Activated T-cell treated with anti-CD3 and anti-CD28 coated beads, Interleukin-2, amount 50 U/mL, for 72 hours (primary cell): ENCODE measurements at regions not wholly inside any gene's neighbourhood (a gene's known extent, or its start where the extent isn't known, plus 50 kb on each side); places are given as distances from the start of the nearest gene placed in this dataset.

Experiments used
- ATAC-seq, 2 donors: fragments of 150-1000 bp; cut with Tn5 transposase; replicated peaks in 1 of 2; 2 replicates each; pipeline ENCODE4 v1.10.0; 2021; ENCODE audit warnings: moderate library complexity in 2 of 2, mild to moderate bottlenecking in 1 of 2
- DNase-seq, 2 donors: peaks; one replicate each; pipeline ENCODE4 v3.0.0; 2021 to 2022; ENCODE audit warnings: mixed read lengths in 1 of 2
- H3K27ac Mint-ChIP-seq: one replicate; pipeline ENCODE4 v1.8.0; 2022; ENCODE audit warnings: mild to moderate bottlenecking, moderate library complexity, mixed read lengths
- H3K27me3 Mint-ChIP-seq: one replicate; pipeline ENCODE4 v1.8.0; 2022; ENCODE audit warnings: low read depth, mixed read lengths
- H3K36me3 Mint-ChIP-seq, 2 donors: one replicate each; pipeline ENCODE4 v1.8.0; 2022; ENCODE audit warnings: mixed read lengths in 2 of 2, mild to moderate bottlenecking in 1 of 2; ENCODE audit not compliant: insufficient read depth in 2 of 2
- H3K4me1 Mint-ChIP-seq: one replicate; pipeline ENCODE4 v1.8.0; 2022; ENCODE audit warnings: low read depth, mixed read lengths
- H3K4me3 Mint-ChIP-seq, 2 donors: one replicate each; pipeline ENCODE4 v1.8.0; 2022; ENCODE audit warnings: mild to moderate bottlenecking in 2 of 2, mixed read lengths in 2 of 2, moderate library complexity in 2 of 2
- H3K9me3 Mint-ChIP-seq, 2 donors: one replicate each; pipeline ENCODE4 v1.8.0; 2022; ENCODE audit warnings: mixed read lengths in 2 of 2

- Mint-ChIP-seq H3K9me3 (peaks cover 0 to 1% of the 10 kb centered on the region in 2 donors), H3K36me3 (no peaks in the 10 kb centered on the region), H3K4me3 (no peak overlapping the region), H3K27me3 (no peaks in the 10 kb centered on the region), H3K4me1 (no peaks in the 10 kb centered on the region), H3K27ac (no peak overlapping the region)
- no peak for ATAC-seq
- DNase-seq = no peak
Measured at GRCh38 chr9:13430368-13431221, 151.1 kb upstream of the MPDZ start.

- Mint-ChIP-seq H3K36me3 (no peaks in the 10 kb centered on the region), H3K9me3 (no peaks in the 10 kb centered on the region), H3K4me1 (no peaks in the 10 kb centered on the region), H3K27ac (no peak overlapping the region), H3K4me3 (no peak overlapping the region), H3K27me3 (no peaks in the 10 kb centered on the region)
- DNase-seq = no peak
- no peak for ATAC-seq
Measured at GRCh38 chr9:13429301-13430190, 150.1 kb upstream of the MPDZ start.

GRCh38 chr9:13428766-13429165 is 149.3 kb upstream of the MPDZ start:
- ATAC-seq (no peak), DNase-seq (no peak)
- H3K36me3 Mint-ChIP-seq = no peaks in the 10 kb centered on the region
- H3K27ac Mint-ChIP-seq = no peak overlapping the region
- H3K4me1 Mint-ChIP-seq = no peaks in the 10 kb centered on the region
- H3K4me3 Mint-ChIP-seq = no peak overlapping the region
- H3K27me3 Mint-ChIP-seq = no peaks in the 10 kb centered on the region
- no peaks in the 10 kb centered on the region for H3K9me3 Mint-ChIP-seq

GRCh38 chr9:13427587-13427986 is 148.1 kb upstream of the MPDZ start:
- H3K36me3 Mint-ChIP-seq = no peaks in the 10 kb centered on the region
- H3K4me3 Mint-ChIP-seq = no peak overlapping the region
- no peaks in the 10 kb centered on the region for H3K27me3 Mint-ChIP-seq
- ATAC-seq = no peak
- DNase-seq = no peak
- H3K4me1 Mint-ChIP-seq = no peaks in the 10 kb centered on the region
- no peak overlapping the region for H3K27ac Mint-ChIP-seq
- no peaks in the 10 kb centered on the region for H3K9me3 Mint-ChIP-seq

GRCh38 chr9:13426606-13427005 is 147.1 kb upstream of the MPDZ start:
- no peaks in the 10 kb centered on the region for H3K9me3 Mint-ChIP-seq
- H3K4me1 Mint-ChIP-seq = no peaks in the 10 kb centered on the region
- no peaks in the 10 kb centered on the region for H3K36me3 Mint-ChIP-seq
- no peak overlapping the region for H3K27ac Mint-ChIP-seq
- H3K4me3 Mint-ChIP-seq = no peak overlapping the region
- ATAC-seq (no peak), DNase-seq (no peak)
- H3K27me3 Mint-ChIP-seq = no peaks in the 10 kb centered on the region

GRCh38 chr9:13424872-13425271 is 145.4 kb upstream of the MPDZ start:
- H3K4me3 Mint-ChIP-seq = no peak overlapping the region
- no peaks in the 10 kb centered on the region for H3K27me3 Mint-ChIP-seq
- H3K27ac Mint-ChIP-seq = no peak overlapping the region
- no peak for DNase-seq
- H3K9me3 Mint-ChIP-seq = no peaks in the 10 kb centered on the region
- no peaks in the 10 kb centered on the region for H3K4me1 Mint-ChIP-seq
- H3K36me3 Mint-ChIP-seq = no peaks in the 10 kb centered on the region
- ATAC-seq = no peak

GRCh38 chr9:13424204-13424603 is 144.7 kb upstream of the MPDZ start:
- no peak for ATAC-seq
- Mint-ChIP-seq H3K4me1 (no peaks in the 10 kb centered on the region), H3K9me3 (no peaks in the 10 kb centered on the region), H3K4me3 (no peak overlapping the region), H3K36me3 (no peaks in the 10 kb centered on the region), H3K27me3 (no peaks in the 10 kb centered on the region), H3K27ac (no peak overlapping the region)
- no peak for DNase-seq

- no peaks in the 10 kb centered on the region for H3K27me3 Mint-ChIP-seq
- H3K36me3 Mint-ChIP-seq = no peaks in the 10 kb centered on the region
- DNase-seq (no peak), ATAC-seq (no peak)
- H3K27ac Mint-ChIP-seq = no peak overlapping the region
- no peak overlapping the region for H3K4me3 Mint-ChIP-seq
- peaks cover 0 to 2% of the 10 kb centered on the region in 2 donors for H3K9me3 Mint-ChIP-seq
- no peaks in the 10 kb centered on the region for H3K4me1 Mint-ChIP-seq
Measured at GRCh38 chr9:13414349-13414748, 134.9 kb upstream of the MPDZ start.

GRCh38 chr9:13412331-13412730 is 132.8 kb upstream of the MPDZ start:
- H3K36me3 Mint-ChIP-seq = no peaks in the 10 kb centered on the region

GRCh38 chr9:13411791-13412190 is 132.3 kb upstream of the MPDZ start:
- Mint-ChIP-seq H3K27ac (no peak overlapping the region), H3K27me3 (no peaks in the 10 kb centered on the region), H3K4me1 (no peaks in the 10 kb centered on the region), H3K36me3 (no peaks in the 10 kb centered on the region), H3K4me3 (no peak overlapping the region), H3K9me3 (peaks cover 2% of the 10 kb centered on the region in 2 donors)
- DNase-seq (no peak), ATAC-seq (no peak)

More at GRCh38 chr9:13412331-13412730, 132.8 kb upstream of the MPDZ start:
- no peak overlapping the region for H3K27ac Mint-ChIP-seq
- ATAC-seq (no peak), DNase-seq (no peak)
- no peaks in the 10 kb centered on the region for H3K9me3 Mint-ChIP-seq
- no peak overlapping the region for H3K4me3 Mint-ChIP-seq
- no peaks in the 10 kb centered on the region for H3K4me1 Mint-ChIP-seq
- H3K27me3 Mint-ChIP-seq = no peaks in the 10 kb centered on the region

- no peaks in the 10 kb centered on the region for H3K36me3 Mint-ChIP-seq
- H3K4me1 Mint-ChIP-seq = no peaks in the 10 kb centered on the region
- no peak overlapping the region for H3K27ac Mint-ChIP-seq
- peaks cover 2% of the 10 kb centered on the region in 2 donors for H3K9me3 Mint-ChIP-seq
- no peak for ATAC-seq
- no peak for DNase-seq
- H3K4me3 Mint-ChIP-seq = no peak overlapping the region
- H3K27me3 Mint-ChIP-seq = no peaks in the 10 kb centered on the region
Measured at GRCh38 chr9:13410566-13411031, 131.1 kb upstream of the MPDZ start.

- ATAC-seq (no peak), DNase-seq (no peak)
- Mint-ChIP-seq H3K4me3 (no peak overlapping the region), H3K9me3 (peaks cover 0 to 3% of the 10 kb centered on the region in 2 donors), H3K27ac (no peak overlapping the region), H3K36me3 (no peaks in the 10 kb centered on the region), H3K4me1 (no peaks in the 10 kb centered on the region), H3K27me3 (no peaks in the 10 kb centered on the region)
Measured at GRCh38 chr9:13397661-13398060, 118.2 kb upstream of the MPDZ start.

- H3K4me3 Mint-ChIP-seq = no peak overlapping the region
- H3K9me3 Mint-ChIP-seq = peaks cover 0 to 3% of the 10 kb centered on the region in 2 donors
- no peak overlapping the region for H3K27ac Mint-ChIP-seq
- no peak for ATAC-seq
- no peaks in the 10 kb centered on the region for H3K36me3 Mint-ChIP-seq
- no peaks in the 10 kb centered on the region for H3K4me1 Mint-ChIP-seq
- DNase-seq = no peak
- H3K27me3 Mint-ChIP-seq = no peaks in the 10 kb centered on the region
Measured at GRCh38 chr9:13397220-13397619, 117.7 kb upstream of the MPDZ start.
